ENCODE measurements at regions not wholly inside any gene's neighbourhood (a gene's known extent, or its start where the extent isn't known, plus 50 kb on each side); places are given as distances from the start of the nearest gene placed in this dataset.
"Not testable (repeated sequence)": the region's sequence is repeated elsewhere in the genome, so short reads cannot be mapped to it uniquely, and the experiment has no call there.

DNA sequence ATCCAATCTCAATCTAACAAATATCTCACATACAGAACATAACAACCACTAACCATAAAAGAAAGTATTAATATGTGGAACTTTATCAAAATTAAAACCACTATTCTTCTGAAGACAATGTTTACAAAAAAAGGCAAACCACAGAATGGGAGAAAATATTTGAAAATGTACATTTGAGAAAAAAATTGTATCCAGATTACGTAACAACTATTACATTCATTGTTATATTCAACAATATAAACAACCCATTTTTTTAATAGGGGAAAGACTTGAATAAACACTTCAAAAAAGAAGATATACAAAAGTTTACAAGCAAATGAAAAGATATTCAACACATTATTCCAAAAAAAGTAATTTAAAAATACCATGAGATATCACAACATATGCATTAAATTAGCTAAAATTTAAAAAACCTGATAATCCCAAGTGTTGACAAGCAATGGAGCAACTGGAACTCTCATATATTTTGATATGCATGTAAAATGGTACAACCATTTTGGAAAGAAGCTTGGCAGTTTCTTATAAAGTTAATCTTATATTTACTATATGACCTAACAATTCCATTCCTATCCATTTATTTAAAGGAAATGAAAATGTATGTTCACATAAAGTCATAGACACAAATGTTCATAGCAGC lies 124.3 kb upstream of the CDYL start:
- DNase-seq, result no peak

- no peak for DNase-seq
Observed at GRCh38 chr6:4649728-4650127, 126.5 kb upstream of the CDYL start.

DNA sequence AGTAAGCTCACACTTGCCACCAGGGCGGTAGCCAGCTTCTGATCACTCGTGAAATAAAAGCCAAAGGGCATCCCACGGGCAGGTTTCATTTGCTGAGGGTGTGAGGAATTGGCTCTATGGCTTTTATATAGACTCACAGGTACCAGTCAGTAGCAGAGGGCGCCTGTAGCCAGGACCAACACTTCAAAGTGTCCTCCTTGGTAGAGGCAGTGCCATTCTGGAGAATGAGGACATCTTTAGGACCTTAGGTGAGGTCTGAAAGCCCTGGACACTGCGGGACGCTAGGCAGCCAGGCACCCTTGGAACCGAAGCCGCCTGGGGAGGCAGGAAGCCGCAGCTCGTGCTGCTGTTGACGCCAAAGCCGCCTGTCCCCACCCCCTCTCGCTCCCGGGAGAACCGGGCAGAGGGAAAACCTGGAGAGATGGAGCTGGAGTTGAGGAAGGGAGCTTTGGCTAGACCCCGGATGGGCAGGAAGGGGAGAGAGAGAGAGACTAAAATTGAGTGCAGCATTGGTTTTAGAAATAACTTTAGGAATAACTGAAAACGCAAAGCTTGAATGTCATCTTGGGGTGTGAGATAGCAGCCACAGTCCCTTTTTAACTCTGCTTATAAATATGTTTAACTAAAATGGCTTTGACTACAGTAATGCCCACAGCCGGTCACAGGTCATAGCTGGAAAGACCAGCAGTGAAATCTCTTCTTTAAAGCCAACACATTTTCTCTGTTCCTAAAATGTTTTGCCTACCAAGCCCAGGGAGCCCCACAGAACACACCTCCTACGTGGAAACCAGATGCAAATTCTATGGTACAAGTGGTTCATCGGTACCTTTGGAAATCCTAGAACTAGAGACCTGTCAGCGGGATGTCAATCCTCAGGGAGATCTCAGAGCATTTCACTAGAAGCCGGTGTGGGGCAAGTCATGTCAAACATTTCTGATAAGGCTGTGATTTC lies 128.5 kb upstream of the CDYL start:
- DNase-seq, result no peak

DNA sequence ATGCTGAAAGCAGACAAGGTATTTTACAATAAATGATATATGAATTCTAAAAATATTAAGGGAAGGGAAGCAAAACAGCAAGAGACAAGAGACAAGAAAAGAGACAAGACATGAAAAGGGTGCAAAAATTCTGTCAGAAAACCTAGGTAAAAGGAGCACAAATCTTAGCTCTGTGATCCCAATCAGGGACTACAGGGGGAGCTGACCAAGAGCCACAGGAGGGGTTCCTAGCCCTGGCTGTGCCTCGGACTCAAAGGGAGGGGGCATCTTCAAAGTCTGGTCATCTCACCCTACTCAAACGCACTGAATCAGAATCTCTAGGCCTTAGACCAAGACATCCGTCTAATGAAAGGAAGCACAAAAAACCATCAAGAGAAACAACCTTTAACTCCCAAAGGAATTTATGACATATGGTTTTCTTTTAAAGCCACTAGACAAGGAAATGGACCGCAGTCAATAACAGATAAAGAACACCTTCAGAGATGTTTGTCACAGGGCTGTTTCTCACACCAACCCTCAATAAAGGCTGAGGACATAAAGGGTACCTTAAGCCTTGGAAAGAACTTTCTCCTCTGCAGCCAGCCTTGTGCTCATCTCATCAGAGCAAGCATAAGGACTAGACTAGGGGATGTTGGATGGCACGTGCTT lies 130.4 kb upstream of the CDYL start:
- no peak for DNase-seq

DNA sequence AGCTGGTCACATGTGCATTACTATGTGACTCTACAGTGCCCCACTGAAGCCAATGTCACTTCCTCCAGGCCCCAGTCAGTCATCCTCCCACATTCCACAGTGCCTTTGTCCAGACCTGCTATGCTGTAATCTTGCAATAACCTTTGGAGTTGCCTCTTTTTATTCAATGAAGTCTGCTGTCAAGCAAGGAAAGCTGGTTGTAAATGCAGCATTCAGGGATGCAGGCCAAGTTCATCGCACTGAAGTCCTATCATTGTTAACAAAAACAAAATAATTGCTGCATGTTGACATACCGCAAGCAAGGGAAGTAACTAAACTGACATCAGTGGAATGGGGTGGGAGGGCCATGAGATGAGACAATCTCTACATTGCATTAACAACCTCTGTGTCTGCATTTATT lies 131.2 kb upstream of the CDYL start:
- no peak for DNase-seq

DNA sequence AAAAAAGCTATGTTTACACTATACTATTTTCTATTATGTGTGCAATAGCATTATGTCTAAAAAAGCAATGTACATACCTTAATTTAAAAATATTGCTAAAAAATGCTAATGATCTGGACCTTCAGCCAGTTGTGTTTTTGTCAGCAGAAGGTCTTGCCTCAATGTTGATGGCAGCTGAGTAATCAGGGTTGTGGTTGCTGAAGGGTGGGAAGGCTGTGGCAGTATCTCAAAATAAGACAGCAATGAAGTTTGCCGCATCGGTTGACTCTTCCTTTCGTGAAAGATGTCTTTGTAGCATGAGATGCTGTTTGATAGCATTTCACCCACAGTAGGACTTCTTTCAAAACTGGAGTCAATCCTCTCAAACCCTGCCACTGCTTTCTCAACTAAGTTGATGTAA lies 134.7 kb upstream of the CDYL start:
- no peak for DNase-seq

DNA sequence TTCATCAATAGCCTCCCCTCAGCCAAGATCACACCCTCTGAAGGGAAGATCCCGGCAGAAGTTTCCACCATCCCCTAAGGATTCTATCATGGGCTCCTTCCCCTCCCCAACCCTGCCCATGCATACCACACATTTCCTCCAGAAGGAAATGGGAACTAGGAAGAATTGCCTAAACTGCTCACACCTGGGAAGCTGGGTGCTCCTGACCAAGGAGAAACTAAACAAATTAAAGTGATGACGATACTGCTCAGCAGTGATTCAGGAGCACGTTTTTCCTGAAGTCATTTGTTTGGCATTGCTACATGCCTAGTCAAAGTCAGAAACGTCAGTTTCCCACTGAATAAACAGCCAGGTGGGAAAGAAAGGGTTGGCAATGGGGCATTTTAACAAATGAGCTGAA lies 136.1 kb upstream of the CDYL start:
- no peak for DNase-seq

GRCh38 chr6:4638641-4639040 lies 137.6 kb upstream of the CDYL start:
- DNase-seq, result no peak

DNA sequence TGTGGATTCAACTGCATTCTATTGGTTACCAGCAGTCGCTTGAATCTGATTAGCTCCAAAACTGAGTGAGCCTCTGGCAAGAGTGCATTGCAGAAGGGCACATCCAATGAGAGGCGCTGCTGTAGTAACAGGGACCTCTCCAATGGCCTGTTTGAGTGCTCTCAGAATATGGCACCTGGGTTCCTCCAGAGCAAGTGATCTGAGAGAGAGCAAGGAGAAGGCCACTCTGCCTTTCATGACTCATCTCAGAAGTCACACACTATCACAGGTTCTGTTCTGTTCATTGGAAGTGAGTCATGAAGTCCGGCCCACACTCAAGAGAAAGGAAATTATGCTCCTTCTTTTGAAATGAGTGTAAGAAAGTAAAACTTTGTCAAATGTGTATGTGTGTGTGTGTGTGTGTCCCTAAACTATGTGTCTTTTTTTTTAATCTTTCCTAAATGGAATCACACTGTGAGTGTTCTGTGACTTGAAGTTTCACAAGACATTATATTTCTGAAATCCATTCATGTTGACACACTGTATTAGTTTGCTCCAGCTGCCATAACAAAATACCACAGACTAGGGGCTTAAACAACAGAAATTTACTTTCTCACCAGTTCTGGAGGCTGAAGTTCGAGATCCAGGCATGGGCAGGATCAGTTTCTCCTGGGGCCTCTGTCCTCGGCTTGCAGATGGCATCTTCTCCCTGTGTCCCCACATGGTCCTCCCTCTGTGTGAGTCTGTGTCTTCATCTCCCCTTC lies 138.3 kb upstream of the CDYL start:
- DNase-seq, result peak; percentile 39

GRCh38 chr6:4636881-4637224 lies 139.4 kb upstream of the CDYL start:
- DNase-seq, result no peak

GRCh38 chr6:4636191-4636880 lies 139.9 kb upstream of the CDYL start:
- no peak for DNase-seq

DNA sequence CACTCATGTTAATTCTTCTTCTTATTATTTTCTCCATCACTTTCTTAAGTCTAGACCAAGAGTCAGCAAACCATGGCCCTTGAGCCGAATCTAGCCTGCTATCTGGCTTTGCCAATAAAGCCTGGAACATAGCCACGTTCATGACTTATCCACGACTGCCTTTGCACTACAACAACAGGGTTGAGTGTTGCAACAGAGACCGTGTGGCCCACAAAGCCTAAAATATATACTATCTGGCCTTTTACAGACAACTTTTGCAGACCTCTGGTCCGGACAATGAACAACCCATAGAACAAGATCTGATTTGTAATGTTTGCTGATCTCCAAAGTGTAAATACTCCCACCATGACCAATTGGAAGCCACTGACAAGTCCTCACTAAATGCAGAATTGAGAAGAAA lies 140.5 kb upstream of the CDYL start:
- DNase-seq, result no peak

- no peak for DNase-seq
Observed at GRCh38 chr6:4632421-4632820, 143.8 kb upstream of the CDYL start.

GRCh38 chr6:4629789-4630188 lies 146.4 kb upstream of the CDYL start:
- not testable (repeated sequence) for DNase-seq

- no peak for DNase-seq
Observed at GRCh38 chr6:4625557-4625956, 150.6 kb upstream of the CDYL start.

GRCh38 chr6:4624726-4625125 lies 151.5 kb upstream of the CDYL start:
- no peak for DNase-seq

- no peak for DNase-seq
Observed at GRCh38 chr6:4620284-4621151, 155.7 kb upstream of the CDYL start.

- DNase-seq, result no peak
Observed at GRCh38 chr6:4616311-4616710, 159.9 kb upstream of the CDYL start.

- DNase-seq, result no peak
Observed at GRCh38 chr6:4615891-4616290, 160.3 kb upstream of the CDYL start.

- DNase-seq, result no peak
Observed at GRCh38 chr6:4615231-4615630, 161.0 kb upstream of the CDYL start.

GRCh38 chr6:4614637-4615036 lies 161.6 kb upstream of the CDYL start:
- no peak for DNase-seq

DNA sequence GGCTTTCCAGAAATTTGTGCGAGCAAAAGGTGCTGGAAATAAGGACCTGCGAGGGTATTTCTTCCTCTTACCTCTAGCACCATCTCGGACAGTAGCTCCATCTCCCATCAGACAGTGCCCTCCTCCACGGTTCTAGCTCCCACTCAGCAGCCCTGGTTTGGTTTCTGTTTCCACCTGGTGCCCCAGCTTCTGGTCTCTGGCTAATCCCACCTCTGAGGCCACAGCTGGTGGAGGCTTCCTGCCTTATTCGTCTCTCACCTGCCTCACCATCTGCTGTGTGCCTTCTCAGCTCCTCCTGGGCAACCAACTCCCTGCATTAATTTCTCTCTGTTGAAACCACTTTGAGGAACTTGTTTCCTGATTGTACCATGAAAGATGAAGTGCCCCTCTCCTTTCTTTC lies 162.4 kb upstream of the CDYL start:
- no peak for DNase-seq

Data from activated naive CD4-positive, alpha-beta T cell treated with anti-CD3 and anti-CD28 coated beads, Interleukin-2, amount 50 U/mL, for 16 hours (primary cell).